OCI-LY1 (cell line): ENCODE measurements at regions not wholly inside any gene's neighbourhood (a gene's known extent, or its start where the extent isn't known, plus 50 kb on each side); places are given as distances from the start of the nearest gene placed in this dataset.

ENCODE experiments used
- H2AFZ ChIP-seq: fragments of 200-600 bp; sonication (generic), shearing (Covaris generic); 2 replicates; pipeline ENCODE4 v1.6.0; 2014; ENCODE audit warnings: antibody characterized with exemption, mild to moderate bottlenecking, low read length
- H3F3A ChIP-seq: fragments of 200-600 bp; sonication (generic), shearing (Covaris generic); 2 replicates; pipeline ENCODE4 v1.6.0; 2014; ENCODE audit warnings: mild to moderate bottlenecking, antibody characterized with exemption, low read length, moderate library complexity; ENCODE audit not compliant: insufficient read depth
- H3K27ac ChIP-seq: fragments of 200-600 bp; sonication (generic); 2 replicates; pipeline ENCODE4 v1.5.1; 2014; ENCODE audit warnings: low read length, mixed run types, mild to moderate bottlenecking, low read depth; ENCODE audit not compliant: poor library complexity, severe bottlenecking
- H3K27me3 ChIP-seq: fragments of 200-600 bp; sonication (generic); 2 replicates; pipeline ENCODE4 v1.6.0; 2014; ENCODE audit warnings: antibody characterized with exemption, mild to moderate bottlenecking, low read length, moderate library complexity; ENCODE audit not compliant: insufficient read depth
- H3K36me3 ChIP-seq: fragments of 200-600 bp; sonication (generic); 2 replicates; pipeline ENCODE4 v1.6.1; 2014; ENCODE audit warnings: mild to moderate bottlenecking, antibody characterized with exemption, low read length, moderate library complexity, mixed read lengths; ENCODE audit not compliant: insufficient read depth
- H3K4me1 ChIP-seq: fragments of 200-600 bp; sonication (generic); 2 replicates; pipeline ENCODE4 v1.5.1; 2014; ENCODE audit warnings: mild to moderate bottlenecking, low read length, moderate library complexity; ENCODE audit not compliant: insufficient read depth, severe bottlenecking
- H3K4me2 ChIP-seq: fragments of 200-600 bp; sonication (generic), shearing (Covaris generic); 2 replicates; pipeline ENCODE4 v1.6.1; 2014; ENCODE audit warnings: low read length
- H3K4me3 ChIP-seq: fragments of 200-600 bp; sonication (generic); 2 replicates; pipeline ENCODE4 v1.5.1; 2014; ENCODE audit warnings: low read length, low read depth, mild to moderate bottlenecking, mixed read lengths; ENCODE audit not compliant: poor library complexity, severe bottlenecking
- H3K79me2 ChIP-seq: fragments of 200-600 bp; shearing (Covaris generic); 2 replicates; pipeline ENCODE4 v1.6.1; 2016; ENCODE audit warnings: mixed run types, low read length, mixed read lengths; ENCODE audit not compliant: insufficient read depth
- H3K9ac ChIP-seq: fragments of 200-600 bp; sonication (generic), shearing (Covaris generic); 2 replicates; pipeline ENCODE4 v1.6.1; 2014; ENCODE audit warnings: mild to moderate bottlenecking, low read length, mixed read lengths
- H3K9me2 ChIP-seq: fragments of 200-600 bp; sonication (generic), shearing (Covaris generic); 2 replicates; pipeline ENCODE4 v1.6.1; 2014; ENCODE audit warnings: low read depth, mild to moderate bottlenecking, low read length, mixed read lengths
- H3K9me3 ChIP-seq: fragments of 200-600 bp; shearing (Covaris generic); 2 replicates; pipeline ENCODE4 v1.6.1; 2014; ENCODE audit warnings: low read length, mixed read lengths
- H4K20me1 ChIP-seq: fragments of 200-600 bp; sonication (generic), shearing (Covaris generic); 2 replicates; pipeline ENCODE4 v1.6.0; 2016; ENCODE audit warnings: mild to moderate bottlenecking, low read length; ENCODE audit not compliant: insufficient read depth
- EZH2 ChIP-seq: fragments of 200-600 bp; sonication (generic), shearing (Covaris generic); IDR thresholded peaks from 2 replicates; pipeline ENCODE4 v1.8.0; 2017; ENCODE audit warnings: borderline replicate concordance, mixed run types, mild to moderate bottlenecking, antibody characterized with exemption, low read length, moderate library complexity, mixed read lengths
- TF ChIP-seq, protein P1 (sequence below): fragments of 200-600 bp; sonication (generic), shearing (Covaris generic); IDR thresholded peaks from 2 replicates; pipeline ENCODE4 v1.5.1; 2017; ENCODE audit warnings: mild to moderate bottlenecking, antibody characterized with exemption, low read length, moderate library complexity, mixed read lengths

DNA sequence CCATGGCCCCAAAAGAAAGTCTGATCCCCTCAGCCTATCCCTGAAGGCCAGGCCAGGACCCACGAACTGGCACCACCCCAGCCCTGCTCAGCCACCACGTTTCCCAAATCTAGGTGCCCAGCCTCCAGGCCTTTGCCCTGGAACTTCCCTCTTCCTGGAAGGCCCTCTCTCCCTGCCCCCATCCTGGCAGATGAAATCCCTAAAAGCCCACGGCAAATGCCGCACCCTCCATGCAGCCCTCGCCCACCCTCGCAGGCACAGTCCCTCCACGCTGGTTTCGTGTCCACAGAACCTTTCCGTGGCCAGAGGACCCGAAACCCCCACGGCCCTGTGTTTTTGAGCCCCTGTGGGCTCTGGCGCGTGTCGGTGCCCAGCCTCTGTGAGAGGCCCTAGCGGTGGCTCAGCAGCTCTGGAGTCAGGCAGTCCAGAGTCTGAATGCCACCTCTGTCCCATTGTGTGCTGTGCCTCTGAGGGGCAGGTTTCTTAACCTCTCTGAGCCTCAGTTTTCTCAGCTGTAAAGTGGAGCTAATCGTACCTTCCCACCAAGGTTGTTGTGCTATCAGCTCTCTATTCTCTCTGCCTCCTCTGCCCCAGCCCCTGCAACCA is 138.5 kb upstream of the IQSEC1 start:
- no peaks in the 10 kb centered on the region for H3K9me3 ChIP-seq
- no peak overlapping the region for H3K4me3 ChIP-seq
- H3K36me3 ChIP-seq, result no peaks in the 10 kb centered on the region
- H2AFZ ChIP-seq, result no peak overlapping the region
- no peak for TF ChIP-seq EZH2
- no peaks in the 10 kb centered on the region for H3K4me1 ChIP-seq
- no peak overlapping the region for H3K9ac ChIP-seq
- H3K4me2 ChIP-seq, result no peak overlapping the region
- H3K27me3 ChIP-seq, result peaks cover 4% of the 10 kb centered on the region; the same call in 1 of the 2 replicates
- H3K27ac ChIP-seq, result no peak overlapping the region
- no peaks in the 10 kb centered on the region for H3K79me2 ChIP-seq
- no peaks in the 10 kb centered on the region for H4K20me1 ChIP-seq
- H3F3A ChIP-seq, result no peaks in the 10 kb centered on the region
- H3K9me2 ChIP-seq, result no peaks in the 10 kb centered on the region

- Histone ChIP-seq H2AFZ (no peak overlapping the region), H3K4me3 (no peak overlapping the region), H3K79me2 (no peaks in the 10 kb centered on the region), H3K4me1 (no peaks in the 10 kb centered on the region), H3K27me3 (no peaks in the 10 kb centered on the region; the same call in 1 of the 2 replicates), H3K9ac (no peak overlapping the region), H4K20me1 (no peaks in the 10 kb centered on the region), H3F3A (no peaks in the 10 kb centered on the region), H3K9me2 (no peaks in the 10 kb centered on the region), H3K36me3 (no peaks in the 10 kb centered on the region), H3K4me2 (no peak overlapping the region), H3K27ac (no peak overlapping the region), H3K9me3 (no peaks in the 10 kb centered on the region)
- no peak for TF ChIP-seq EZH2
Measured at GRCh38 chr3:13210221-13210975, 137.2 kb upstream of the IQSEC1 start.

DNA sequence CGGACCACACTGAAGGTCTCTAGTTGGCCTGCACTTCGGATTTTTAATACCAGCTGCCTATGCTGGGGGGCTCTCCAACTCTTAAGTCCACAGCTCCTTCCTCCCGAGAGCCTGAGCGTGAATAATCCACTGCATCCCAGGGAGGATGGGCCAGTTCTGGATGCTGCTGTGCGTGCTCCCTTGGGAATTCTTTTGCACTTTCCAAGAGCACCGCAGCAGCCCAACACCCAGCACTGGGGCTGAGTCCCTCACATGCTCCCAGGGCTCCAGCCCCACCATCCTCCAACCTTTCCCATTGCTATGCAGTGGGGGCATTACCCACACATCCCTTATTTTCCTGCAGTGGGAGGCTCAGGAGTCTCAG is 136.4 kb upstream of the IQSEC1 start:
- no peaks in the 10 kb centered on the region for H4K20me1 ChIP-seq
- TF ChIP-seq, protein P1, sequence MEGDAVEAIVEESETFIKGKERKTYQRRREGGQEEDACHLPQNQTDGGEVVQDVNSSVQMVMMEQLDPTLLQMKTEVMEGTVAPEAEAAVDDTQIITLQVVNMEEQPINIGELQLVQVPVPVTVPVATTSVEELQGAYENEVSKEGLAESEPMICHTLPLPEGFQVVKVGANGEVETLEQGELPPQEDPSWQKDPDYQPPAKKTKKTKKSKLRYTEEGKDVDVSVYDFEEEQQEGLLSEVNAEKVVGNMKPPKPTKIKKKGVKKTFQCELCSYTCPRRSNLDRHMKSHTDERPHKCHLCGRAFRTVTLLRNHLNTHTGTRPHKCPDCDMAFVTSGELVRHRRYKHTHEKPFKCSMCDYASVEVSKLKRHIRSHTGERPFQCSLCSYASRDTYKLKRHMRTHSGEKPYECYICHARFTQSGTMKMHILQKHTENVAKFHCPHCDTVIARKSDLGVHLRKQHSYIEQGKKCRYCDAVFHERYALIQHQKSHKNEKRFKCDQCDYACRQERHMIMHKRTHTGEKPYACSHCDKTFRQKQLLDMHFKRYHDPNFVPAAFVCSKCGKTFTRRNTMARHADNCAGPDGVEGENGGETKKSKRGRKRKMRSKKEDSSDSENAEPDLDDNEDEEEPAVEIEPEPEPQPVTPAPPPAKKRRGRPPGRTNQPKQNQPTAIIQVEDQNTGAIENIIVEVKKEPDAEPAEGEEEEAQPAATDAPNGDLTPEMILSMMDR, result no peak
- no peak for TF ChIP-seq EZH2
- no peak overlapping the region for H3K9ac ChIP-seq
- H2AFZ ChIP-seq, result no peak overlapping the region
- H3K9me3 ChIP-seq, result no peaks in the 10 kb centered on the region
- no peaks in the 10 kb centered on the region for H3F3A ChIP-seq
- H3K27me3 ChIP-seq, result no peaks in the 10 kb centered on the region; the same call in 1 of the 2 replicates
- no peaks in the 10 kb centered on the region for H3K79me2 ChIP-seq
- no peaks in the 10 kb centered on the region for H3K4me1 ChIP-seq
- H3K4me2 ChIP-seq, result no peak overlapping the region
- no peak overlapping the region for H3K4me3 ChIP-seq
- no peaks in the 10 kb centered on the region for H3K36me3 ChIP-seq
- H3K27ac ChIP-seq, result no peak overlapping the region
- no peaks in the 10 kb centered on the region for H3K9me2 ChIP-seq

GRCh38 chr3:13208706-13209633 is 135.7 kb upstream of the IQSEC1 start:
- no peak overlapping the region for H3K27ac ChIP-seq
- no peaks in the 10 kb centered on the region for H3F3A ChIP-seq
- H4K20me1 ChIP-seq, result no peaks in the 10 kb centered on the region
- no peak overlapping the region for H3K9ac ChIP-seq
- no peaks in the 10 kb centered on the region for H3K36me3 ChIP-seq
- no peak overlapping the region for H3K4me3 ChIP-seq
- no peaks in the 10 kb centered on the region for H3K9me2 ChIP-seq
- no peaks in the 10 kb centered on the region for H3K9me3 ChIP-seq
- TF ChIP-seq, protein P1, result no peak
- no peak for TF ChIP-seq EZH2
- no peaks in the 10 kb centered on the region for H3K27me3 ChIP-seq
- H3K4me1 ChIP-seq, result no peaks in the 10 kb centered on the region
- no peaks in the 10 kb centered on the region for H3K79me2 ChIP-seq
- H2AFZ ChIP-seq, result no peak overlapping the region
- no peak overlapping the region for H3K4me2 ChIP-seq
